Non-pigmented ciliary epithelial cell (primary cell): ENCODE measurements at regions not wholly inside any gene's neighbourhood (a gene's known extent, or its start where the extent isn't known, plus 50 kb on each side); places are given as distances from the start of the nearest gene placed in this dataset.
"Not testable (repeated sequence)": the region's sequence is repeated elsewhere in the genome, so short reads cannot be mapped to it uniquely, and the experiment has no call there.

ENCODE experiments used
- DNase-seq: peaks from one replicate; pipeline ENCODE4 v3.0.0-alpha.2; 2010; ENCODE audit warnings: low read depth

DNA sequence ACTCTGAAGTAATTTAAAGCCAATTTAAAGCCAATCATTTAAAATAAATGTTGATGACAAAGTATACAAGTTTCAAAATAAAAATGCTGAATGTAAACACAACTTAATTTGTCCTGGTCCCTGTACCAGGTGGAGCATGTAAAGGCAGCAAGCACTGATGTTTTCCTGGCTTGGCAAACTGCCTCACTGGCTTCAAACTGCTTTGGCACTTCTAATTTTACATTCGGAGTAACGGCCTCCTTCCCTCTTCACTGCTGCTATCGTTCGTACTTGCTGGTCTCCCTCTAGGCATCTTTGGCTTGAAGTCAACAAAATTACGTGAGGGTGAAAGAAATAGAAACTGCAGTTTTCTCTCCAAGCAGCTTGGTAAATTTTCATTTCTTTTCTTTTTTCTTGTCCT, 287.9 kb downstream of the LTN1 start:
- DNase-seq: no peak

DNA sequence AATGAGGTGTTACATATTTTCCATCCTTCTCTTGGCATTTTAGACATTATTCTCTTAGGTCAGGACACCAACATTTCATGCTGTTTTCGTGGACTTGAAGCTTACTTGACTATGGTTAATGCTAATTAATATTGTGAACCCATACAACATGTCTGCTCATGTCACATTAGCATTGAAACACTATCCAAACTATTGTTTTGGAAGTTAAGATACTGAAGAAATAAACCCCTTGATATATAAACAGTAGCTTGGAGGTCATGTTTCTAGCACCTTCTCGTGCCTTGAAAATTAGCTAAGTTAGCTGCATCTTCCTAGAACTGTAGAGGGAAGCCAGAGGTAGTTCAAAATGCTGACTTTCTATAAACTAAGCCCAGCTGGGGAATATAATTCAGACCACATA, 288.8 kb downstream of the LTN1 start:
- DNase-seq: no peak

DNA sequence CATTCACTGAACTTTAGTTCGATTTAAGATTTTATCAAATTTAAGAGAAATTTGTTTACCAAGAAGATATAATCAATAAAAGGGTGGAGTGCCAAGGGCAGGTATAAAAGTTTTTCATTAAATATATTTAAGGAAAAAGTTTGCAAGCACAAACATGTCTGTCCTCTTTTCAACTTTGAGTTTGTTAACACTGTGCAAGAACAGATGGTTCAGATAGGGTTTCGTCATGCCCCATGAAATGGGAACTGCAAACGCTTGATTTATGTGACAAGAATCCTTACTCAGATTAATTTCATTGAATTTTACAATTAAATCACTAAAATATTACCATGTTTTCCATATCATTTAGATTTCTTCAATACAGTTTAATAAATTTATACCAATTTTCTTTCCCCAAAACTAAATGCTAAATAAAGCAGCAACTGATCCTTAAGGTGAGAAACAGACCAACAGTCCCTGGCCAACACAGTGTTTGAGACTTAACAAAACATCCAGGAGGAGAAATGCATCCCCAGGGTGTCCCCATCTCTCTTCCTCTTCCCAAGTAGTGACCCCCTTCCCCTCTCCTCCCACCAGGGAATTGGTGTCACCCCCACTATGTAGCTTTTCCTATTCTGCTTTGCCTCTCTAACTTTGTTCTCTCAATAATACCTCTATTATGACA, 292.9 kb downstream of the LTN1 start:
- DNase-seq: no peak

DNA sequence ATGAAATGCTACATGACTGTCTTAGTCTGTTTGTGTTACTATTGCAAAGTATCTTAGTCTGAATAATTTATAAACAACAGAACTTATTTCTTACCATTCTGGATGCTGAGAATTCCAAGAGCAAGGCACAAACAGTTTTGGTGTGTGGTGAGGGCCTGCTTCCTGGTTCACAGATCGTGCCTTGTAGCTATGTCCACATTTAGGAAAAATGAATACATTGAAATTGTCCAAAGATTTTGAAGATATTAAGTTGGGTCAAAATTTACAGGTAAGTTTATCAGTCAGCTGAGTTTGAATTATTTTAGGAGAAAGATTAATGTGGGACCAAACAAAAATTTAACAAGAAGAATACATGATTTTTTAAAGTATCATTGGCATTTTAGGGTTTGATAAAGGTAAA, 293.5 kb downstream of the LTN1 start:
- no peak for DNase-seq

DNA sequence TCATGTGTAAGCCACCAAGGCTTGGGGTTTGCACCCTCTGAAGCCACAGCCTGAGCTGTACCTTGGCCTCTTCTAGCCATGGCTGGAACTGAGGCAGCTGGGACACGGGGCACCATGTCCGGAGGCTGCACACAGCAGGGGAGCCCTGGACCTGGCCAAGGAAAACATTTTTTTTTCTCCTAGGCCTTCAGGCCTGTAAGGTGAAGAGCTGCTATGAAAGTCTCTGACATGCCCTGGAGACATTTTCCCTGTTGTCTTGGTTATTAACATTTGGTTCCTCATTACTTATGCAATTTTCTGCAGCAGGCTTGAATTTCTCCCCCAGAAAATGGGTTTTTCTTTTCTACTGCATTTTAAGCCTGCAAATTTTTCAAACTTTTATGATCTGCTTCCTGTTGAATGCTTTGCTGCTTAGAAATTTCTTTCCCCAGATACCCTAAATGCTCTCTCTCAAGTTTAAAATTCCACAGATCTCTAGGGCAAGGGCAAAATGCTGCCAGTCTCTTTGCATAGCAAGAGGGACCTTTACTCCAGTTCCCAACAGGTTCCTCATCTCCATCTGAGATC, 295.8 kb downstream of the LTN1 start:
- no peak for DNase-seq

DNA sequence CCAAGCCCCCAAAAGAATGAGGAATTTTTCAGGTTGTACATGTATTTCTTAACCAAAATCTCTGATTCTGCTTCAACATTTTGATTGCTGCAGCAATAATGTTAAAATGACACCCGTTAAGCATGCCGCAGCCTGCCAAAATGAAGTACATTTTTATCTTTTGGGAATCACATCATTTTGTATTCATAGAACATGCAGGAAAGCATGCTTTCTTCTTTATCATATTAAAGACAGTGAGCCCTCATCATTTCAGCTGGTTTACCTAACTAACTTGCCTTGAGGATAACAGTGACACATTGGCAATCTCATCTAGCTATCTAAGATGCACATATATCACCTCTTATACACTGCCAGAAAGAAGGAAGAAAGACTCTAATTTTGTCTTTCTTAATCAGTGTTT, 299.2 kb downstream of the LTN1 start:
- no peak for DNase-seq

DNA sequence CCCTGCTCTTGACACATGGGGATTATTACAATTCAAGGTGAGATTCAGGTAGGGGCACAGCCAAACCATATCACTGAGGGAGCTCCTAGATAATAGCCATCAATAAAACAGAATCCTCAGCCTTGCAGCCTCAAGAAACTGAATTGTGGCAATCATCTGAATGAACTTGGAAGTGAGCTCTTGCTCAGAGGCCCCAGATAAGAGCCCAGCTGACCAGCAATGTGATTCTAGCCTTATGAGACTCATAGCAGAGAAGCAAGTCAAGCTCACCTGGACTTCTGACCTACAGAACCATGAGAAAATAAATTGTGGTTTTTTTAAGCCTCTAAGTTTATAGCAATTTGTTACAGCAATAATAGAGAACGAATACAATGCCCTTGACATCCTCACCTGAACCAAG, 302.5 kb downstream of the LTN1 start:
- DNase-seq: no peak

DNA sequence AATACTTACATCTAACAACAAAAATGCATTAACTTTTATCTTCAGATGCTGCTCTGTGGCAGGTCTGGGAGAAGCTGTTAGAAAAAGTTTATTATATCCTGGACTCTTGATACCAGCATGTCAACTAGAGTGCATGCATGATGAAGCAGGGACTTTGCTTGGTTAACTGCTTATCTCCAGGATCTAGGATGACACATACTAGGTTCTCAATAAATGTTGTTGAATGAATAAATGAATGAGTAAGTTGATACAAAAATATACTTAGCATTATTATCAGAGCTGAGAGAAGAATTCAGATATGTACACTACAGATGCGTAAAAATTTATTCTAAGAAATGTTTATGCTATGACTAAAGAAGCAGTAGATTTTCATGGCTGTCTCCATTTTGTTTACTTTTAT, 304.3 kb downstream of the LTN1 start:
- DNase-seq: no peak

DNA sequence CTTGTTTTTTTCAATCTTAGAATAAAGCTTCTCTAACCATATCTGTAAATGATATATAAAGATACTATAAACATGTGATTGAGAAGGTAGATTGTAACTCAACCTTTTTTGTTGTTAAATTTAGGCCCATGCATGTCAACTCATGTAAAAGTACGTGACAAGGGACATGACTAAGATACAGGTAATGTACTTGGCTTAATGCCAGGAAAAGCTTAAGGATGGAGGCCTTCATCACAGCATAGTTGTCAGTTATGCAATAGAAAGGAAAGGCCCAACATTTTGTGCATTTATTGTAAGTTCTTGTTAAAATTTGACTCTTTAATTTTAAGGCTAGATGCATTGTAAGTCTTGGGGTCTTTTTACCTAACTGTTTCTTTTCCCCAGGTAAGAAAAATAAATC, 305.1 kb downstream of the LTN1 start:
- DNase-seq: no peak

DNA sequence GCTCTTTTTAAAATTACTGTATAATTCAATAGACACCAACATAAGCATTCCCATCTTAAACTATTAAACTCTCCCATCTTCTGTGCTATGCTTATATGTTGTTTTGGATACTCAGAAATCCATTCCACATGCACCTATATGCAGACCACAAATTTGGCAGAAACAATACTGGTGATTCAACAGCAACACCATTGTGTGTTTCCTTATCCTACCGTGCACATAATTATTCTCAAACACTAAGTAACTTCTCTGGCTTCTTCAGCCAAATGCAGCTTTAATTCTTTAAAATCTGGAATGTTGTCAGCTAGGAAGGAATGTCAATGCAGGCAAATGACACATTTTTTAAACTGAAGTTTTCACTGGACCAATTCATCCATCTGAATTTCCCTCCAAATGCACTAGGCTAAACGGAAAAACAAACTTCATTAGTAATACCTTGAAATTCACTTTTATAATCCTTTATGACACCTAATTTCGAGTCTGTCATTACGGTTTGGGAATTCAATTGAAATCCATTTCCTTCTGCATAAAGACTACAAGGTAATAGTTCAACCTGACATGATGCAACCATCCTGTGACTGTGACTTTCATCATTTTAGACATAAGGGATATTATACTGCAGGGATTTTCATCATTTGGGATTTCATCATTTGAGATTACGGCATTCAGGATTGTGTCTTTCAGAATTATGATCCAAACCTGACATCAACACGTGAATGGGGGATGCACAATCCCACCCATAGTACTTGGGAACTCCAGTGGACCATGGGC, 308.5 kb downstream of the LTN1 start:
- DNase-seq: no peak

DNA sequence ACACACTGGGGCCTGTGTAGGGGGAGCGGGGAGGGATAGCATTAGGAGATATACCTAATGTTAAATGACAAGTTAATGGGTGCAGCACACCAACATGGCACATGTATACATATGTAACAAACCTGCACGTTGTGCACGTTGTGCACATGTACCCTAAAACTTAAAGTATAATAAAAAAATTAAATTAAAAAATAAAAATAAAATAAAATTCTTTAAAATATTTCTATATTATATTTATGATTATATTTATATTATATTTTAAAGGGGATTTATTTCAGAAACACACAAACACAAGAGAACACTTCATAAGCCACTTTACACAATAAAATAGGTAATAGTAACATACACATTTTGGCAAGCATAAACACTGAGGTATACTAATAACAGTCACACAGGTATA, 309.8 kb downstream of the LTN1 start:
- DNase-seq: not testable (repeated sequence)

DNA sequence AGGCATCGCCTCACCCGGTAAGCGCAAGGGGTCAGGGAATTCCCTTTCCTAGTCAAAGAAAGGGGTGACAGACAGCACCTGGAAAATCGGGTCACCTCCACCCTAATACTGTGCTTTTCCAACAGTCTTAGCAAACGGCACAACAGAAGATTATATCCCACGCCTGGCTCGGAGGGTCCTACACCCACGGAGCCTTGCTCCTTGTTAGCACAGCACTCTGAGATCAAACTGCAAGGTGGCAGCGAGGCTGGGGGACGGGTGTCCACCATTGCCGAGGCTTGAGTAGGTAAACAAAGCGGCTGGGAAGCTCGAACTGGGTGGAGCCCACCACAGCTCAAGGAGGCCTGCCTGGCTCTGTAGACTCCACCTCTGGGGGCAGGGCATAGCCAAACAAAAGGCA, 315.6 kb downstream of the LTN1 start:
- DNase-seq: not testable (repeated sequence)

DNA sequence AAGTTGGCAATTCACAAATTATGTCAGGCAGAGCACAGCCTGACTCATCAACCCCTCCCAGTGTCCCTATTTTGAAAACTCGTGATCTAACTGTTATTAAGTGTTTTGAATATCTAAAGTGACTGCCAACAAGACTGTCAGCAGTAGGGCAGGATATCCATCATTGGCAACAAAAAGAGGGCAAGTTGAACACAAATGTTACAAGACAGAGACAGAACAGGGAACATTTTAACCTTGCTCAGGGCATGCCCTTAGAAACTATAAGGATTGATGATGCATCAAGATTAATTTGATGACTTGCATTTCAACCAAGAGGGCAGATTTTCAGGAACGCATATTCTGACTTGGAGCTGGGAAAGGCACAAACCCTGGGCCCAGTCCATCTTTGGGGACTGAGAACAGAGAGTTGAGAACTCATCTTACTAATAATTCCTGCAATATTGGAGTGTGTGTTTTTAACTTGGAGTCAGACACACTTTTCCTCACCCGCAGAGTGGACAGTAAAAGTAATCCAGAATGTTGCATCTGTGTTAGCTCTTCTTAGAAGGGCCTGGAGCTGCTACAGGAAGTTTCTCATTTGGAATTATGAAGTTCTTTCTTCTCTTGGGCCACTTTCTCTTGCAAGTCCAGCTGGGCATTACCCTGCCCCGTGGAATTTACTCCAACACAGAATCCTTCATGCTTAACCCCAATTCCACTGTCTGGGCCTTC, 317.2 kb downstream of the LTN1 start:
- no peak for DNase-seq

DNA sequence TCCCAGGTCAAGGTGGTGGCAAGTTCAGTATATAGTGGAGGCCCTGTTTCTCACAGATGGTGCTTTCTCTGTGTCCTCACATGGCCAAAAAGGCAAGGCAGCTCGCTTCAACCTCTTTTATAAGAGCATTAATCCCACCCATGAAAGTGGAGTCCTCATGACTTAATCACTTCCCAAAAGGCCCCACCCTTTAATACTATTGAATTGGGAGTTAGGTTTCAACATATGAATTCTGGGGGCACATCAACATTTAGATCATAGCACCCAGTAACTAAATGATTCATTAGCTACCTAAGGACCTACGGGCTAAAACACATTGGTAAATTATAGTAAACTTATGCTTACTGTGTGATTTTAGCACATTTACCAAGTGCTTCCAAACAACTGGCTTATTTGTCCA, 317.9 kb downstream of the LTN1 start:
- no peak for DNase-seq

DNA sequence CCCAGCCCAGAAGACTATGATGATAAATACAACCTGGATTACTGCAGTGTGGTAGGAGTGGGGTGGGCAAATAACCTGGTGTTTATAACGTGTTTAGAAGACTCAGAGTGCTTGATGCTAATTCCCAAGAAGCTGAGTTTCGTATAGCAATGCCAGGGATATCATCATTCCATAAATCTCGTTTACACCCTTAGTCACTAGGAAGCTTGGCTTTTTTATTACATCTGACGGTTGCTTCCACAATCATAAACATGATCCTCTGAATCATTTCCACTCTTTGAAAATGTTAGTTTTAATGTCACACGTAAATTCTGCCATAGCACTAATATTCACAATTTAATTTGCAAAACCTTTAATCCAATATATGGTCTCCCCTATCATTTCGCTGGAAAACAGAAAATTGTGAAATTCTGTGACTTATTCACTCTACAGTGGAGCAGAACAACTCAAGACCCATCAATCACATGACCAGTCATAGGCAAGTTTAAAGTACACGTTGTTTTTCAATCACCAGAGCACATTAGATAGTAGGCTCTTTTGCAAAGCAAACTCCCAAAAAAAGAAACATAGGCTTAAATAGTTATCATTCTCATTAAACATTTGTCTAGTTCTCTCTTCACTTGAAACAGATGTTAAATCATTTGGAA, 321.0 kb downstream of the LTN1 start:
- DNase-seq: no peak

DNA sequence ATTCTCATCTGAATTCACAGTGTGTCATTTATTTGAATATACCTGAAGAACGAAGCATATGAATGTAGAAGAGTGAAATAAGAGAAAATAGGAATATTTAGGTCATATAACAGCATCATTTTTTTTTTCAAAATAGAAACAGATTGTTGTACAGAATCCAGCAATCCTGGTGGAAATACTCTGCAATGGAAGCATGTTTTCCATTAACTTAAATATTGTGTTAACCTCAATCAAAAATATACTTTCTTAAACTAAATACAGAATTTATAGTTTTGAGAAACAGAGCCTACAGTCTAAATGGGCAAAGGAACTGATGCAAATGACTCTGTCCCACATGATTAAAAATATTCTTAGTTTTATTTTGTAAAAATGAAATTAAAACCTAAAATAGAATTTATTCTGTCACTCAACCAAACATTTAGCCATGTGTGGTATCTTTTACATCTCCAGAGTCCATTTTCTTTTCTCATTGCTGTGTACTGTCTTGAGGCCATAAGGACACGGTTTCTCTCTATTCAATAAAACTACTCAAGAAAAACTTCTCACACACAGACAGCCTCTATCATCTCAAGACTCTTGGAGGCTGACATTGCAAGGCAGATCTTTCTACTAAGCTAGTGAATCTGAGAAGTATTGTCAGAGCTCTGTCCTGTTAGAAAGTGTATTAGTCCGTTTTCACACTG, 322.6 kb downstream of the LTN1 start:
- no peak for DNase-seq

DNA sequence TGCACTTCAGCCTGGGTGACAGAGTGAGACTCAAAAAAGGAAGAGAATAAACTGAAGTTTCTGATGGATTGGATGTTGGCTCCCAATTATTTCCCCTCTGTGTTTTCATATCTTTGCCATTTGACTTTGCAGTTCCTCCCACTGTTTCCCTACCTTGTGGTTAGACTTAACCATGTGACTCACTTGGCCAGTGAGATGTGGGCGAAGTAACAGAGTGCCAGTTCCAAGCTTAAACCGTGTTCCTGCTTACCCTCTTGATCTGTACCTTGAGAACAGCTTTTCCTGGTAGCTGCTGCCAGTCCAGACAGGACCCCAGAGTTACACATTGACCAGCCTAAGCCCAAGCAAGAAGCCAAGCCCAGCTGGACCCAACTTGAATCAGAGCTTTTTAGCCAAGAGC, 323.4 kb downstream of the LTN1 start:
- DNase-seq: no peak

DNA sequence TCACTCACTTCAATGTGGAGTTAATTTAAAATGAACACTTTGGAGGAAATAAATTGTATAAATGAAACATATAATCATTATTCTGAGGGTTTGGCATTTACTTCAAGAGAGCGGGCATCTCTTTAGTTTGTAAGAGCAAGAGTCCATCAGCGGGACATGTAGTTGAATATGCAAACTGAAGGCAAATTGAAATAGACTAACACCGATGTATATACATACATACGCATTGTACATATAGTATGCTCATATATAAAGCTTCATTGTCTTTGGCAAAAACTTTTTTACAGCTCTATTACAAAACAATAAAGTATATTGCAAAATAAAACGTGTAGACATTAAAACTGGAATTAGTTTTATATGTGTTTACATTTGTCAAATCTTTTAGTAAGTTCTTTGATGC, 328.9 kb downstream of the LTN1 start:
- DNase-seq: no peak

DNA sequence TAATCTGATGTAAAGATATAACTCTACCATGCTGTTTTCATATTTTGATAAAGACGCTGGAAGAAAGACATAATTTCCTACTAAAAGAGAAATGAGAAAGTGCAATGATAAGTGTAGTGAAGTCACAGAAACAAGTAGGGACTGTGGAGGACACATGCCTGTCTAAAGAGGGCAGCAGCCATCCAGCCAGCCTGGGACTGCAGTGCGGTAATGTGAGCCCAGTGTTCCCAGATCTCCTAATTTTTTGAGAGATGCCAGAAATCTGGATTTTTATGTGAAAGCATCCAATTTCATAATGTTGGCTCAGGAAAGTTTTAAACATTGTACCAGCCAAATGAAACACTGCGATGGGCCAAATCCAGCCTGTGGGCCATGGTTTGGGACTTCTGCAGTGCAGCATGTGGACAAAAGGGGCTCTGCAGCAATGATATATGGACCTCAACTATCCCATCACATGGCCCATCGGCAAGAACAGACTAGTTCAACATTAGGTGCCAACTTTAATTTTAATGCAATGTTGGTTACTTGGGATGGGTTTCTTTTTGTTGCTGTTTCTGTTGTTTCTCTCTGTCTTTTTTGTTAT, 329.5 kb downstream of the LTN1 start:
- DNase-seq: no peak

DNA sequence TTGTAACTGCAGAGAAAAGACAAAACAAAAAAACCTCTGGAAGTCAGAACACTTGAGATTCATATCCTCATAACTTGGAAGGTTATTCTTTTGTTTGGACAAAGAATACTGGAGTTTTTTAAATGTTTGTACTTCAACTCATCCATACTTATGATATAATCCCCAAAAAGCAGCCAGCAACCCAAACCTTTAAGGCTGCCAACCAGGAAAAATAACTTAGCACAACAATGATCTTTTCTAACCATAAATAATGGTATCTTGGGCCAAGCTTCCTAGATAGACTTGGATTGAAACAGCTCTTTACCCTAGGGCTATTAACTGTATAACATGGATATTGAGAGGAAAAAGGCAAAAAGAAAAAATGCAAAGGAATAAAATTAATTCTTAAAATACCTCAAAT, 335.1 kb downstream of the LTN1 start:
- DNase-seq: no peak

DNA sequence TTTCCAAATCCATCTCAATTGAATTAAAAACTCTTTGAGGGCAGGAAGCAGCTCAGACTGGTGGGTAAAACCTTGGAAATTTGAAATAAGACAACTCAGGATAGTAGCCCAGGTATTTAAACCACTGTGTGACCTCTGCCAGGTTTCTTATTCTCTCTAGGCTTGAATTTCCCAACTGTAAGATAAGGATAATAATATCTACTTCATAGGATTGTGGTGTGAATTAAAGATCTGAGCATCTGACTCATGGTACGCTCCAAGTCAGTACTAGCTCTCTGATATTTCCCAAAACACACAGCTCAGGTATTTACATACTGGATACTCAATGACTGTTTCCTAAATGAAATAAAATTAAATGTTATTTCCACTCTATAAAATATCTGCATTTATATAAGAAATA, 337.2 kb downstream of the LTN1 start:
- no peak for DNase-seq

DNA sequence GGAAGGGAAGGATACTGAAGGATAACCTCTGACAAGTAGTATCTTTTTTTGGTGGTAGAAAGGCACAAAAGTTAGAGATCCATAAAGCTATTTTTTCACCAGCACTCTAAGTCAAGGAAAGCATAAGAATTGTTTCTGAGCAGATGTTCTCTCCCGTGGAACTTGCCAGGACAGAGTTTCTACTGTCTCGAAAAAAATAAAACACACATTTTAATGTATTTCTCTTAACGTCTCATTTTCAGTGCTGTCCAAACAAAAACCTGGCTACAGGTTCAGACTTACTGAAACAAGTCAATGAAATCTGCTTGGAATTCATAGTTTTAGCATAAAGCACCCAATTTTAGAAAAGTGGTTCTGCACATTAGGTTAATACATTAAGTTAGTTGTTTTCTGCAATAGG, 338.3 kb downstream of the LTN1 start:
- DNase-seq: no peak
